ENCODE measurements at regions not wholly inside any gene's neighbourhood (a gene's known extent, or its start where the extent isn't known, plus 50 kb on each side); places are given as distances from the start of the nearest gene placed in this dataset.

- TF ChIP-seq CEBPB (IDR thresholded peaks at IDR 0.05; ENCODE audit: low read depth) = no peak
- TF ChIP-seq CTCF (IDR thresholded peaks at IDR 0.05 in 2 of 3, conservative IDR thresholded peaks at IDR 0.05 in 1 of 3; ENCODE audit: borderline replicate concordance in 1 of 3, insufficient read depth in 1 of 3, low read depth in 2 of 3, low read length in 2 of 3) = no peak
- TF ChIP-seq, protein P1, sequence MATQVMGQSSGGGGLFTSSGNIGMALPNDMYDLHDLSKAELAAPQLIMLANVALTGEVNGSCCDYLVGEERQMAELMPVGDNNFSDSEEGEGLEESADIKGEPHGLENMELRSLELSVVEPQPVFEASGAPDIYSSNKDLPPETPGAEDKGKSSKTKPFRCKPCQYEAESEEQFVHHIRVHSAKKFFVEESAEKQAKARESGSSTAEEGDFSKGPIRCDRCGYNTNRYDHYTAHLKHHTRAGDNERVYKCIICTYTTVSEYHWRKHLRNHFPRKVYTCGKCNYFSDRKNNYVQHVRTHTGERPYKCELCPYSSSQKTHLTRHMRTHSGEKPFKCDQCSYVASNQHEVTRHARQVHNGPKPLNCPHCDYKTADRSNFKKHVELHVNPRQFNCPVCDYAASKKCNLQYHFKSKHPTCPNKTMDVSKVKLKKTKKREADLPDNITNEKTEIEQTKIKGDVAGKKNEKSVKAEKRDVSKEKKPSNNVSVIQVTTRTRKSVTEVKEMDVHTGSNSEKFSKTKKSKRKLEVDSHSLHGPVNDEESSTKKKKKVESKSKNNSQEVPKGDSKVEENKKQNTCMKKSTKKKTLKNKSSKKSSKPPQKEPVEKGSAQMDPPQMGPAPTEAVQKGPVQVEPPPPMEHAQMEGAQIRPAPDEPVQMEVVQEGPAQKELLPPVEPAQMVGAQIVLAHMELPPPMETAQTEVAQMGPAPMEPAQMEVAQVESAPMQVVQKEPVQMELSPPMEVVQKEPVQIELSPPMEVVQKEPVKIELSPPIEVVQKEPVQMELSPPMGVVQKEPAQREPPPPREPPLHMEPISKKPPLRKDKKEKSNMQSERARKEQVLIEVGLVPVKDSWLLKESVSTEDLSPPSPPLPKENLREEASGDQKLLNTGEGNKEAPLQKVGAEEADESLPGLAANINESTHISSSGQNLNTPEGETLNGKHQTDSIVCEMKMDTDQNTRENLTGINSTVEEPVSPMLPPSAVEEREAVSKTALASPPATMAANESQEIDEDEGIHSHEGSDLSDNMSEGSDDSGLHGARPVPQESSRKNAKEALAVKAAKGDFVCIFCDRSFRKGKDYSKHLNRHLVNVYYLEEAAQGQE (IDR thresholded peaks at IDR 0.05; ENCODE audit: low read depth) = no peak
- TF ChIP-seq ZFX (IDR thresholded peaks at IDR 0.05) = no peak
- no peak for TF ChIP-seq POLR2AphosphoS5 (IDR thresholded peaks at IDR 0.05; ENCODE audit: low read depth, low read length)
- TF ChIP-seq FOSL1 (IDR thresholded peaks at IDR 0.05; ENCODE audit: low read depth) = no peak
- TF ChIP-seq, protein P2, sequence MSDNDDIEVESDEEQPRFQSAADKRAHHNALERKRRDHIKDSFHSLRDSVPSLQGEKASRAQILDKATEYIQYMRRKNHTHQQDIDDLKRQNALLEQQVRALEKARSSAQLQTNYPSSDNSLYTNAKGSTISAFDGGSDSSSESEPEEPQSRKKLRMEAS (IDR thresholded peaks at IDR 0.05) = no peak
- TF ChIP-seq EZH2 (IDR thresholded peaks at IDR 0.05) = no peak
- no peak for TF ChIP-seq RAD21 (IDR thresholded peaks at IDR 0.05; ENCODE audit: low read depth)
- no peak for TF ChIP-seq ZNF274 (IDR thresholded peaks at IDR 0.05; ENCODE audit: low read depth, low read length)
- no peak for TF ChIP-seq POLR2A (IDR thresholded peaks at IDR 0.05; ENCODE audit: borderline replicate concordance, extremely low read depth, insufficient read depth, insufficient read length)
- TF ChIP-seq SIN3A (IDR thresholded peaks at IDR 0.05; ENCODE audit: low read depth) = no peak
- TF ChIP-seq EGR1 (IDR thresholded peaks at IDR 0.05; ENCODE audit: low read depth) = no peak
- TF ChIP-seq, protein P3, sequence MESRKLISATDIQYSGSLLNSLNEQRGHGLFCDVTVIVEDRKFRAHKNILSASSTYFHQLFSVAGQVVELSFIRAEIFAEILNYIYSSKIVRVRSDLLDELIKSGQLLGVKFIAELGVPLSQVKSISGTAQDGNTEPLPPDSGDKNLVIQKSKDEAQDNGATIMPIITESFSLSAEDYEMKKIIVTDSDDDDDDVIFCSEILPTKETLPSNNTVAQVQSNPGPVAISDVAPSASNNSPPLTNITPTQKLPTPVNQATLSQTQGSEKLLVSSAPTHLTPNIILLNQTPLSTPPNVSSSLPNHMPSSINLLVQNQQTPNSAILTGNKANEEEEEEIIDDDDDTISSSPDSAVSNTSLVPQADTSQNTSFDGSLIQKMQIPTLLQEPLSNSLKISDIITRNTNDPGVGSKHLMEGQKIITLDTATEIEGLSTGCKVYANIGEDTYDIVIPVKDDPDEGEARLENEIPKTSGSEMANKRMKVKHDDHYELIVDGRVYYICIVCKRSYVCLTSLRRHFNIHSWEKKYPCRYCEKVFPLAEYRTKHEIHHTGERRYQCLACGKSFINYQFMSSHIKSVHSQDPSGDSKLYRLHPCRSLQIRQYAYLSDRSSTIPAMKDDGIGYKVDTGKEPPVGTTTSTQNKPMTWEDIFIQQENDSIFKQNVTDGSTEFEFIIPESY (IDR thresholded peaks at IDR 0.05; ENCODE audit: extremely low read depth, insufficient replicate concordance, low read length) = no peak
Observed at GRCh38 chr5:38101897-38102296, 156.5 kb upstream of the EGFLAM start.
